NOMO-1 treated with dmso at 0.1 percent for 144 hours (cell line): ENCODE measurements at regions not wholly inside any gene's neighbourhood (a gene's known extent, or its start where the extent isn't known, plus 50 kb on each side); places are given as distances from the start of the nearest gene placed in this dataset.
"Not testable (repeated sequence)": the region's sequence is repeated elsewhere in the genome, so short reads cannot be mapped to it uniquely, and the experiment has no call there.

ENCODE experiments used
- DNase-seq: peaks from one replicate; lab custom pipeline; 2025; ENCODE audit not compliant: unreplicated experiment; lab: John Stamatoyannopoulos, UW

- DNase-seq: no peak
These were observed 1037.8 kb downstream of the NR2F1-AS1 start for GRCh38 chr5:92543201-92543600.

DNA sequence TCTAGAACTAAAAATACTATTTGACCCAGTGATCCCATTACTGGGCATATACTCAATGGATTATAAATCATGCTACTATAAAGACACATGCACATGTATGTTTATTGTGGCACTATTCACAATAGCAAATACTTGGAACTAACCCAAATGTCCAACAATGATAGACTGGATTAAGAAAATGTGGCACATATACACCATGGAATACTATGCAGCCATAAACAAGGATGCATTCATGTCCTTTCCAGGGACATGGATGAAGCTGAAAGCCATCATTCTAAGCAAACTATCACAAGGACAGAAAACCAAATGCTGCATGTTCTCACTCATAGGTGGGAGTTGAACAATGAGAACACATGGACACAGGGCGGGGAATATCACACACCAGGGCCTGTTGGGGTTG lies 1039.0 kb downstream of the NR2F1-AS1 start:
- not testable (repeated sequence) for DNase-seq

- no peak for DNase-seq
These were observed 1053.5 kb downstream of the NR2F1-AS1 start for GRCh38 chr5:92527311-92528078.

GRCh38 chr5:92525131-92525530 lies 1055.9 kb downstream of the NR2F1-AS1 start:
- no peak for DNase-seq

GRCh38 chr5:92519811-92520632 lies 1061.0 kb downstream of the NR2F1-AS1 start:
- DNase-seq: no peak

GRCh38 chr5:92518318-92518904 lies 1062.6 kb downstream of the NR2F1-AS1 start:
- no peak for DNase-seq

DNA sequence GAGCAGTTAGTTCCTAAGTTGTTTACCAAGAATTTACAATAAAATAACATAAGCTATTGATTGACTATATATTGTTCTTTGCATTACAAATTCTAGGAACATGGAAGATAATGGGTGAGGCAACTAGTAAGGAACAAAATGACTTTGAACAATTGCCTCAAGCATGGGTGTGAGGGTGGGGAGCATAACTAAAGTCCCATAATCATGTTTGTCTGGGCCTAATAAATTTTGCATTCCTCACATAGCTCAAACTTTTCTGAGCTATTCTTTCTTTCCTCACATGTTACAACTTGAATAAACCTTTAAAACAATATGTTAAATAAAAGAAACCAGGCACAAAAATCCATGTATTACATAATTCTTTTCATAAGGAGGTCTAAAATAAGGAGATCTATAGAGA lies 1066.1 kb downstream of the NR2F1-AS1 start:
- DNase-seq: no peak

DNA sequence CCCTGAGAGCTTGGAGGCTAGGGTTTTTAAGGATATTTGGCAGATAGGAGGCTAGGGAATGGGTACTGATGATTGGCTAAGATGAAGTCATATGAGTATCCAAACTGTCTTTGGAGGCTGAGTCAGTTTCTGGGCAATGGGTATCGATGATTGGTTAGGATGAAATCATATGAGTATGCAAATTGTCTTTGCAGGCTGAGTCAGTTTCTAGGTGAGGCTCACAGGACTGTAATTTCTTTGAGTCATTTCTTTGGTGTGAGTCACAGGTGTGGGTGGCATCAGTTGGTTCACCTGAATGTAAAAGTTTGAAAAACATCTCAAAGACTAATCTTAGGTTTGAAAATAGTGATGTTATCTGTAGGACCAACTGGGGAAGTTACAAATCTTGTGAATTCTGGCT lies 1068.0 kb downstream of the NR2F1-AS1 start:
- no peak for DNase-seq

DNA sequence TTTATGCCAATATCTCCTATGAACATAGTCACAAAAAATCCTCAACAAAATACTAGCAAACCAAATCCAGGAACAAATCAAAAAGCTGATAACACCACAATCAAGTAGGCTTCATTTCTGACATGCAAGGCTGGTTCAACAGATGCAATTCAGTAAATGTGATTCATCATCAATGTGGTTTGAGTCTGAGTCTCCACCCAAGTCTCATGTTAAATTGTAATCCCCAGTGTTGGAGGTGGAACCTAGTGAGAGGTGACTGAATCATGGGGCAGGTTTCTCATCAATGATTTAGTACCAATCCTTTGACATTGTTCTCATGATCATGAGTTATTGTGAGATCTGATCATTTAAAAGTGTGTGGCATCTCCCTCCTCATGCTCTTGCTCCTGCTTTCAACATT lies 1072.7 kb downstream of the NR2F1-AS1 start:
- DNase-seq: no peak

DNA sequence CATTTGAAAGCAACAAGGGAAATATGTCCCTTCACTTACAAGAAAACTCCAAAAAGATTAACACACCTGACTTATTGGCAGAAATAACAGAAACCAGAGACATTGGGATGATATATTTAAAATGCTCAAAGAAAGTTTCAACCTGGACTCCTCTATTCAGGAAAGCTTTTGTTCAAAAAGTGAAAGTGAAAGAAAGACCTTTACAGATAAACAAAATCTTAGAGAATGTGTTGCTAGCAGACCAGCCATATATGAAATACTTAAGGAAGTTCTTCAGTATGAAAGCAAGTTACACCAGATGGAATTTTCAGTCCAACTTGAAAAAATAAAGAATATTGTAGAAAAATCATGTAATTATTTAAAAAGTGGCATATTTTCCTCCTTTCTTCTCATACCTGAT lies 1075.1 kb downstream of the NR2F1-AS1 start:
- no peak for DNase-seq

DNA sequence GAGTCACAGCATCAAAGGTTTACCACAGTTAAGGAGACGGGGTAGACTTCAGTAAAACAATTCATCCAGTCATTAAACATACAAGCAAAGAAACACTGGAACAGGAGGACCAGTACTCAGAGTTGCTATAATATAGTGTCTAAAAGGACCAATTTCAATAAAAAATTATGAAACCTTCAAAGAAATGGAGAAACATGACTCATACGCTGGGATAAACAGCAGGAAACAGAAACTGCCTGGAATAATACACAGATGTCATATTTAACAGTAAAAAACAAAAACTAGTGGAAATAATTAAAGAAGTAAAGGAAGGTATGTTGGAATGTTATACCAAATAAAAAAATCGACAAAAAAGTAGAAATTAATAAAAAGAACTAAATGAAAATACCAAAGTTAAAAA lies 1075.9 kb downstream of the NR2F1-AS1 start:
- no peak for DNase-seq

DNA sequence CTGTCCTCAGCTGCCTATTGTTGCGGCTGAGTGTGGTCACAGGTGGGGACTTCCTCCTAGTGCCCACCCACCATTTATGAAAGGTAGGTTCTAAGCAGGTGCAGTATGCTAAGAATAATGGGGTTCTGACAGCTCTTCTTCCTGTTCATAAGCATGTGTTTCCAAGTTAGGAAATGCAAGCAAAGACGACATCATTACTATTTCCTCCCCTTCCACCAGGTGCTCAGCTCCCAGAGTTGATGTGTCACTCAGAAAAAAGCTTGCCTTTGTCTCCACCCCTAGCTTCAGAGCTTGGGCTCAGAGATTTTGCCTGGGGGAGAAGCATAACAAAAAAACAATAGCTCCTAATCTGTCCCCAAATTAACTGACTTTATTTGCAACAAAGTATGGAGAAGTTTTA lies 1076.7 kb downstream of the NR2F1-AS1 start:
- DNase-seq: no peak

DNA sequence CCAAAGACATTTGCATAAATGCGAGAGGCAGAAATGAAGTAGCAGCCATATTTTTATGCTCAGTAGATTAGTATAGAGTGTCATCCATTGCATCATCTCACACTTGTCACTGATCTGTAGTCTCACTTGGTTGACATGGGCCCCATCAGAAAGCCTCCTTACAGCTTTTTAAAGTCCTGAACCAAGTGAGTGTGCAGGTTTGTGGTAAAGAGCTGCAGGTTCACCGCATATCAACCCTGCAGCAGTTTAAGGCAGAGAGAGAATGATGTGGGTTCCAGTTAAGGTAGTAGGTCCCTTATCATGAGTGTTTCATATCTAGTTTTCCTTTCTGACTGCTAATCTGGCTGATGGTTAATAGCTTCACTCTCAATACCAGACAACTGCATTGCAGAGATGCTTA lies 1080.3 kb downstream of the NR2F1-AS1 start:
- DNase-seq: no peak

DNA sequence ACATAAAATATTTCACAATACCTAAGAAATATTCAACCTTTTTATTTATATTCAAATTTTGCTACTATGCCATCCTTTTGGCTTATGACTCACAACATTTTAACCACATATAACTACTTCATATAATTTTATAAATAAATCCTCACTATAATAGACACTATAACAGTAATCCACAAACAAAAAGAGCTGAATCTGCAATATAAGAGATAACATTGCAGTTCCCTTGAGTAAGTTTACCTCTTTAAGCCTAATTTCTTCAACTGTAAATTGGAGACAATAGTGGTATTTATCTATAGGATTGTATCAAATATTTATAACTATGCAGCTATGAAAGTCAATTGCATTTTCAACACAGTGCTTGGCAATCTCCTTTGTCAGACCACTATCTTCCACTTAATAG lies 1084.5 kb downstream of the NR2F1-AS1 start:
- no peak for DNase-seq

- DNase-seq: no peak
These were observed 1086.5 kb downstream of the NR2F1-AS1 start for GRCh38 chr5:92494508-92494907.

GRCh38 chr5:92492908-92493307 lies 1088.1 kb downstream of the NR2F1-AS1 start:
- no peak for DNase-seq

- DNase-seq: no peak
These were observed 1096.5 kb downstream of the NR2F1-AS1 start for GRCh38 chr5:92484484-92484883.

DNA sequence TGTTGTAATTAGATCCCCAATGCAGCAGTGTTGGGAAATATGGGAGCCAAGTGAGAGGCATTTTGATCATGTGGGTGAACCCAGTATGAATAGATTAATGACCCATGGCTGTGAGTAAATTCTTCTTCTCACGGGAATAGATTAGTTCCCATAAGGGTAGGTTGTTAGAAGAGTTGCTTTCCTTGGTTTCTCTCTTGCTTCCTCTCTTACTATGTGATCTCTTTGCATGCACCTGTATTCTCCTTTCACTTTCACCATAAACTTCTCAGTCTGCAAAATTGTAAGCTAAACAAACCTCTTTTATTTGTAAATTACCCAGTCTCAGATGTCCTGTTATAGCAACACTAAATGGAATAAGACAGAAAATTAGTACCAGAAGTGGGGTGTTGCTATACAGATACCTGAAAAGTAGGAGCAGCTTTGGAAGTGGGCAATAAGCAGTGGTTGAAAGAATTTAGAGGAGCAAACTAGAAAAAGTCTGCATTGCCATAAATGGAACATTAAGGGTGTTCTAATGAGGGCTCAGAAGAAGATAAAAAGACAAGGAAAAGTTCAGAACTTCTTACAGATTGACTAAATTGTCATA lies 1090.0 kb upstream of the ARRDC3 start:
- no peak for DNase-seq

GRCh38 chr5:92471861-92472260 lies 1088.7 kb upstream of the ARRDC3 start:
- DNase-seq: no peak

- DNase-seq: no peak
These were observed 1087.7 kb upstream of the ARRDC3 start for GRCh38 chr5:92470770-92471169.

GRCh38 chr5:92468295-92468694 lies 1085.2 kb upstream of the ARRDC3 start:
- no peak for DNase-seq

DNA sequence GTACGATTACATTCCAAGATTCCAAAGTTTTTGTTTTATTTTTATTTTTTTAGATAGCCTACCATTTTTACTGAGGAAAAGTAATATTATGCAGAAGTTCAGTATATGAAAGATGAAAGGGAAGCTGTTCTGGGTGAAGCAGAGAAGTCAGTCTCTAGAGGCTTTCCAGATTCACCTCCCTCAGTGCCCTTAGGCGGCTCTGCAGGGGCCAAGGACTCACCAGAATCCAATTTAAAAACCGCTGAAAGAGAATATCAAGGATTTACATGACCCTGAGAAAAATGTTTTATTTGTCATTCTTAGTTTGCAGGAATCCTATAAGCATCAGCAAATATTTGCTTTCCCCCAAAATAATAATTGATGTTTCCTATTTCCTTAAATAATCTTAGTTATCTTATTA lies 1084.6 kb upstream of the ARRDC3 start:
- DNase-seq: no peak
